Heart left ventricle (tissue), 16 donors: ENCODE measurements at regions not wholly inside any gene's neighbourhood (a gene's known extent, or its start where the extent isn't known, plus 50 kb on each side); places are given as distances from the start of the nearest gene placed in this dataset.

ENCODE experiments used
- ATAC-seq, 4 donors: fragments of 200-7000 bp; cut with Tn5 transposase; one replicate each; pipeline ENCODE4 v1.9.1; 2020 to 2022; ENCODE audit warnings: moderate library complexity in 4 of 4, mild to moderate bottlenecking in 3 of 4, moderate number of reproducible peaks in 1 of 4
- DNase-seq, 5 donors: peaks; one replicate each; pipeline ENCODE4 v3.0.0-alpha.2; 2020
- H3K27ac ChIP-seq, 12 donors: fragments of 200-600 bp; sonication (generic) in 4 of 12; one replicate each; pipeline versions ENCODE4 v1.5.0 to v1.8.0; 2016 to 2022; ENCODE audit warnings: mild to moderate bottlenecking in 2 of 12
- H3K27me3 ChIP-seq, 9 donors: fragments of 200-600 bp; sonication (generic) in 2 of 9; one replicate each; pipeline versions ENCODE4 v1.5.1 to v1.8.0; 2016 to 2022; ENCODE audit warnings: mild to moderate bottlenecking in 3 of 9
- H3K36me3 ChIP-seq, 9 donors: fragments of 200-600 bp; sonication (generic) in 2 of 9; one replicate each; pipeline versions ENCODE4 v1.5.0 to v1.8.0; 2018 to 2022; ENCODE audit warnings: mild to moderate bottlenecking in 2 of 9
- H3K4me1 ChIP-seq, 12 donors: fragments of 200-600 bp; sonication (generic) in 4 of 12; one replicate each; pipeline versions ENCODE4 v1.5.0 to v1.8.0; 2016 to 2022; ENCODE audit warnings: mild to moderate bottlenecking in 3 of 12
- H3K4me3 ChIP-seq, 12 donors: fragments of 200-600 bp; sonication (generic) in 4 of 12; one replicate each; pipeline versions ENCODE4 v1.5.0 to v1.8.0; 2017 to 2022; ENCODE audit warnings: mild to moderate bottlenecking in 9 of 12, moderate library complexity in 4 of 12
- H3K9me3 ChIP-seq, 12 donors: fragments of 200-600 bp; sonication (generic) in 4 of 12; one replicate each; pipeline versions ENCODE4 v1.5.0 to v1.8.0; 2016 to 2022; ENCODE audit warnings: mild to moderate bottlenecking in 1 of 12
- CTCF ChIP-seq, 12 donors: fragments of 200-600 bp; sonication (generic) in 4 of 12; IDR thresholded peaks; one replicate each; pipeline versions ENCODE4 v1.5.0 to v1.8.0; 2018 to 2022; ENCODE audit warnings: antibody characterized with exemption in 12 of 12, mild to moderate bottlenecking in 5 of 12
- POLR2A ChIP-seq, 2 donors: fragments of 450-650 bp; IDR thresholded peaks; one replicate each; pipeline ENCODE4 v1.6.1; 2017; ENCODE audit warnings: antibody characterized with exemption in 2 of 2, mild to moderate bottlenecking in 2 of 2, moderate library complexity in 2 of 2
- WGBS, 4 donors: extraction: QIAGEN DNeasy Blood & Tissue Kit in 2 of 4; methylation state at CpG; one replicate each; pipeline versions ENCODE4 v1.1.5 to v1.1.7; 2013 to 2018; 5-methylcytosine and 5-hydroxymethylcytosine counted together
- intact Hi-C, 10 donors: fragments of 100-400 bp; cut with DNase I; formaldehyde crosslinking; loops; one replicate each; pipeline versions ENCODE4 v1.11.1 to v1.14.2; 2022
- donor health status: ischemic (EF 13 %, LVEDD 7.1; RV severe dilation, severe dysfunction).
- donor health status: healthy with polysubstance abuse.
- donor health status: DM: no; HTN: yes; CAD: no.
- donor health status: DM: no; HTN: no; CAD: no.
- donor health status: ischemic (EF 25% LVEDD 6.9; RV normal size, moderate dysfunction).
- donor health status: ischemic (EF 25% LVEDD 5.7; RV mildly dilated, moderate dysfunction).
- donor health status: healthy.
- donor health status: DM: yes; HTN: yes; CAD: no.
- donor health status: ischemic (EF 35%, LVEDD 5.7; RV mildly dilated, moderate dysfunction).
- donor health status: nonischemic (EF 11% LVEDD 7.7; RV severe dilation, severe dysfunction).
- donor health status: DM: yes; HTN: yes; CAD: no.
- donor health status: PGD.
- donor health status: ischemic (EF 29% LVEDD 5.4; RV normal size, mild dysfunction).
- donor health status: nonischemic (EF 23%, LVEDD 6.1; RV moderate dilation, normal function).

- Histone ChIP-seq H3K36me3 (no peaks in the 10 kb centered on the region), H3K9me3 (peaks cover 0 to 9% (median 0%) of the 10 kb centered on the region in 12 donors), H3K27me3 (no peaks in the 10 kb centered on the region), H3K4me3 (no peak overlapping the region), H3K4me1 (peaks cover 0 to 24% (median under 1%) of the 10 kb centered on the region in 12 donors), H3K27ac (no peak overlapping the region)
- DNase-seq (peak in 1 of 5 donors; percentile 50), ATAC-seq (no peak)
- TF ChIP-seq POLR2A (IDR thresholded peaks at IDR 0.05) (no peak), CTCF (IDR thresholded peaks at IDR 0.05) (no peak)
- intact Hi-C loops = loop anchor here in 1 of 10 donors (10.0 kb wide), 1 partner anchor 274 kb away; the partner anchor contains the start of gene CADM1
- WGBS, 4 donors = 42 to 64% (median 50%) methylated on average over 2 of the region's 2 CpGs
Measured at GRCh38 chr11:115778928-115779650, 274.9 kb upstream of the CADM1 start.

GRCh38 chr11:115776916-115777315 lies 272.7 kb upstream of the CADM1 start:
- DNase-seq = peak in 4 of 5 donors; percentile 33 to 68 (median 58)
- 34 to 94% (median 81%) methylated on average over 6 of the region's 6 CpGs for WGBS, 4 donors
- no peak overlapping the region for H3K4me3 ChIP-seq
- peak overlapping the region in 6 of 12 donors; percentile 15 to 61 (median 40) for H3K27ac ChIP-seq
- peaks cover 0 to 24% (median 0%) of the 10 kb centered on the region in 12 donors for H3K4me1 ChIP-seq
- H3K9me3 ChIP-seq = peaks cover 0 to 2% (median 0%) of the 10 kb centered on the region in 12 donors
- ATAC-seq = peak; percentile 30 to 60 (median 52)
- no peaks in the 10 kb centered on the region for H3K36me3 ChIP-seq
- no peak for TF ChIP-seq CTCF (IDR thresholded peaks at IDR 0.05)
- TF ChIP-seq POLR2A (IDR thresholded peaks at IDR 0.05) = no peak
- intact Hi-C loops = loop anchor here in 1 of 10 donors (10.0 kb wide), 1 partner anchor 272 kb away; the partner anchor contains the start of gene CADM1
- H3K27me3 ChIP-seq = no peaks in the 10 kb centered on the region

- H3K4me1 ChIP-seq = peaks cover 0 to 24% (median 0%) of the 10 kb centered on the region in 12 donors
- ATAC-seq = no peak
- H3K27ac ChIP-seq = no peak overlapping the region
- H3K27me3 ChIP-seq = no peaks in the 10 kb centered on the region
- no peak for TF ChIP-seq CTCF (IDR thresholded peaks at IDR 0.05)
- no peak for TF ChIP-seq POLR2A (IDR thresholded peaks at IDR 0.05)
- intact Hi-C loops = loop anchor here in 1 of 10 donors (10.0 kb wide), 1 partner anchor 271 kb away; the partner anchor contains the start of gene CADM1
- H3K4me3 ChIP-seq = no peak overlapping the region
- H3K36me3 ChIP-seq = no peaks in the 10 kb centered on the region
- no peak for DNase-seq
- 77 to 100% (median 83%) methylated on average over 4 of the region's 4 CpGs for WGBS, 4 donors
- H3K9me3 ChIP-seq = no peaks in the 10 kb centered on the region
Measured at GRCh38 chr11:115775846-115776245, 271.6 kb upstream of the CADM1 start.

GRCh38 chr11:115774756-115775155 lies 270.5 kb upstream of the CADM1 start:
- intact Hi-C loops = loop anchor here in 1 of 10 donors (10.0 kb wide), 1 partner anchor 270 kb away; the partner anchor contains the start of gene CADM1
- Histone ChIP-seq H3K36me3 (no peaks in the 10 kb centered on the region), H3K9me3 (no peaks in the 10 kb centered on the region), H3K4me1 (peaks cover 0 to 24% (median 0%) of the 10 kb centered on the region in 12 donors), H3K4me3 (no peak overlapping the region), H3K27me3 (no peaks in the 10 kb centered on the region), H3K27ac (peak overlapping the region in 3 of 12 donors; percentile 34 to 44 (median 38))
- WGBS, 4 donors = 64 to 81% (median 70%) methylated on average over 7 of the region's 7 CpGs
- no peak for TF ChIP-seq CTCF (IDR thresholded peaks at IDR 0.05)
- TF ChIP-seq POLR2A (IDR thresholded peaks at IDR 0.05) = no peak
- ATAC-seq (peak; percentile 72 to 89 (median 76)), DNase-seq (no peak)
